ENCODE measurements at regions not wholly inside any gene's neighbourhood (a gene's known extent, or its start where the extent isn't known, plus 50 kb on each side); places are given as distances from the start of the nearest gene placed in this dataset.
"Not testable (repeated sequence)": the region's sequence is repeated elsewhere in the genome, so short reads cannot be mapped to it uniquely, and the experiment has no call there.

GRCh38 chr7:35893649-35894048 is 92.8 kb downstream of the SEPTIN7 start:
- no peak for TF ChIP-seq ZNF274 (IDR thresholded peaks at IDR 0.05; ENCODE audit: low read depth, low read length)
- no peak overlapping the region for H3K4me3 ChIP-seq (ENCODE audit: low read length)

GRCh38 chr7:35894721-35895120 is 93.9 kb downstream of the SEPTIN7 start:
- TF ChIP-seq ZNF274 (IDR thresholded peaks at IDR 0.05; ENCODE audit: low read depth, low read length) = no peak
- no peak overlapping the region for H3K4me3 ChIP-seq (ENCODE audit: low read length)

GRCh38 chr7:35900651-35901050 is 99.8 kb downstream of the SEPTIN7 start:
- no peak for TF ChIP-seq ZNF274 (IDR thresholded peaks at IDR 0.05; ENCODE audit: low read depth, low read length)
- no peak overlapping the region for H3K4me3 ChIP-seq (ENCODE audit: low read length)

- no peak for TF ChIP-seq ZNF274 (IDR thresholded peaks at IDR 0.05; ENCODE audit: low read depth, low read length)
- no peak overlapping the region for H3K4me3 ChIP-seq (ENCODE audit: low read length)
These were observed 104.7 kb downstream of the SEPTIN7 start for GRCh38 chr7:35905555-35905954.

GRCh38 chr7:35906191-35906908 is 105.5 kb downstream of the SEPTIN7 start:
- no peak for TF ChIP-seq ZNF274 (IDR thresholded peaks at IDR 0.05; ENCODE audit: low read depth, low read length)
- no peak overlapping the region for H3K4me3 ChIP-seq (ENCODE audit: low read length)

- H3K4me3 ChIP-seq (ENCODE audit: low read length) = no peak overlapping the region
- TF ChIP-seq ZNF274 (IDR thresholded peaks at IDR 0.05; ENCODE audit: low read depth, low read length) = no peak
These were observed 107.7 kb downstream of the SEPTIN7 start for GRCh38 chr7:35908331-35909216.

- no peak overlapping the region for H3K4me3 ChIP-seq (ENCODE audit: low read length)
- no peak for TF ChIP-seq ZNF274 (IDR thresholded peaks at IDR 0.05; ENCODE audit: low read depth, low read length)
These were observed 109.1 kb downstream of the SEPTIN7 start for GRCh38 chr7:35909870-35910357.

- H3K4me3 ChIP-seq (ENCODE audit: low read length) = not testable (repeated sequence)
These were observed 109.8 kb downstream of the SEPTIN7 start for GRCh38 chr7:35910621-35911020.

GRCh38 chr7:35913350-35913749 is 112.5 kb downstream of the SEPTIN7 start:
- not testable (repeated sequence) for H3K4me3 ChIP-seq (ENCODE audit: low read length)

GRCh38 chr7:35914214-35914613 is 113.4 kb downstream of the SEPTIN7 start:
- H3K4me3 ChIP-seq (ENCODE audit: low read length) = not testable (repeated sequence)

- not testable (repeated sequence) for H3K4me3 ChIP-seq (ENCODE audit: low read length)
These were observed 114.5 kb downstream of the SEPTIN7 start for GRCh38 chr7:35915247-35915955.

GRCh38 chr7:35918217-35918616 is 117.4 kb downstream of the SEPTIN7 start:
- H3K4me3 ChIP-seq (ENCODE audit: low read length) = not testable (repeated sequence)

GRCh38 chr7:35919607-35920006 is 118.8 kb downstream of the SEPTIN7 start:
- H3K4me3 ChIP-seq (ENCODE audit: low read length) = not testable (repeated sequence)

- H3K4me3 ChIP-seq (ENCODE audit: low read length) = not testable (repeated sequence)
These were observed 120.5 kb downstream of the SEPTIN7 start for GRCh38 chr7:35921338-35921737.

- not testable (repeated sequence) for H3K4me3 ChIP-seq (ENCODE audit: low read length)
These were observed 123.8 kb downstream of the SEPTIN7 start for GRCh38 chr7:35924668-35925067.

GRCh38 chr7:35926966-35927365 is 126.1 kb downstream of the SEPTIN7 start:
- not testable (repeated sequence) for H3K4me3 ChIP-seq (ENCODE audit: low read length)

GRCh38 chr7:35931134-35931533 is 130.3 kb downstream of the SEPTIN7 start:
- H3K4me3 ChIP-seq (ENCODE audit: low read length) = not testable (repeated sequence)

GRCh38 chr7:35931551-35931950 is 130.7 kb downstream of the SEPTIN7 start:
- H3K4me3 ChIP-seq (ENCODE audit: low read length) = not testable (repeated sequence)

GRCh38 chr7:35940695-35941094 is 139.8 kb downstream of the SEPTIN7 start:
- not testable (repeated sequence) for H3K4me3 ChIP-seq (ENCODE audit: low read length)

- not testable (repeated sequence) for H3K4me3 ChIP-seq (ENCODE audit: low read length)
These were observed 144.8 kb downstream of the SEPTIN7 start for GRCh38 chr7:35945621-35946020.

GRCh38 chr7:35955735-35956134 is 154.9 kb downstream of the SEPTIN7 start:
- not testable (repeated sequence) for H3K4me3 ChIP-seq (ENCODE audit: low read length)
